GM12892 (cell line): ENCODE measurements at regions not wholly inside any gene's neighbourhood (a gene's known extent, or its start where the extent isn't known, plus 50 kb on each side); places are given as distances from the start of the nearest gene placed in this dataset.

Experiments
- DNase-seq: peaks from one replicate; pipeline ENCODE4 v3.0.0; 2011; ENCODE audit not compliant: insufficient read length
- FAIRE-seq: peaks from 2 replicates; lab custom pipeline; 2011; peaks lifted over from hg19 to GRCh38; lab: Jason Lieb, UNC
- POLR2A ChIP-seq: IDR thresholded peaks from 2 replicates; pipeline ENCODE4 v1.6.1; 2011; ENCODE audit warnings: low read depth, low read length, control low read depth
- POLR2AphosphoS5 ChIP-seq: IDR thresholded peaks from 2 replicates; pipeline ENCODE4 v1.6.1; 2011; ENCODE audit warnings: low read depth, low read length, control low read depth
- TAF1 ChIP-seq: IDR thresholded peaks from 2 replicates; pipeline ENCODE4 v1.6.1; 2011; ENCODE audit warnings: low read depth, mild to moderate bottlenecking, control low read depth, low read length, borderline replicate concordance

GRCh38 chr13:79910875-79911540 lies 429.9 kb downstream of the SPRY2 start:
- no peak for TF ChIP-seq TAF1
- no peak for TF ChIP-seq POLR2AphosphoS5
- TF ChIP-seq POLR2A: no peak

GRCh38 chr13:79909644-79910043 lies 428.7 kb downstream of the NDFIP2 start:
- no peak for TF ChIP-seq TAF1
- no peak for TF ChIP-seq POLR2AphosphoS5
- TF ChIP-seq POLR2A: no peak
- DNase-seq: no peak
- FAIRE-seq: no peak

More at GRCh38 chr13:79910875-79911540, 429.9 kb downstream of the SPRY2 start:
- no peak for FAIRE-seq
- no peak for DNase-seq

- DNase-seq (no peak), FAIRE-seq (no peak)
- TF ChIP-seq POLR2A: no peak
- no peak for TF ChIP-seq POLR2AphosphoS5
- no peak for TF ChIP-seq TAF1
Observed at GRCh38 chr13:79908381-79908780, 427.4 kb downstream of the NDFIP2 start.

GRCh38 chr13:79907527-79907926 lies 426.6 kb downstream of the NDFIP2 start:
- FAIRE-seq (no peak), DNase-seq (no peak)
- TF ChIP-seq POLR2AphosphoS5: no peak

- TF ChIP-seq POLR2A (no peak), POLR2AphosphoS5 (no peak), TAF1 (no peak)
- DNase-seq (no peak), FAIRE-seq (no peak)
Observed at GRCh38 chr13:79906345-79906744, 425.4 kb downstream of the NDFIP2 start.

- FAIRE-seq (no peak), DNase-seq (no peak)
Observed at GRCh38 chr13:79905018-79905417, 424.1 kb downstream of the NDFIP2 start.

GRCh38 chr13:79904581-79904980 lies 423.6 kb downstream of the NDFIP2 start:
- FAIRE-seq (no peak), DNase-seq (no peak)
- TF ChIP-seq TAF1 (no peak), POLR2A (no peak), POLR2AphosphoS5 (no peak)

More at GRCh38 chr13:79905018-79905417, 424.1 kb downstream of the NDFIP2 start:
- no peak for TF ChIP-seq POLR2AphosphoS5
- no peak for TF ChIP-seq POLR2A
- TF ChIP-seq TAF1: no peak

GRCh38 chr13:79901336-79901735 lies 420.4 kb downstream of the NDFIP2 start:
- DNase-seq (no peak), FAIRE-seq (no peak)
- no peak for TF ChIP-seq TAF1

- DNase-seq: no peak
- no peak for TF ChIP-seq TAF1
- no peak for TF ChIP-seq POLR2A
- TF ChIP-seq POLR2AphosphoS5: no peak
- no peak for FAIRE-seq
Observed at GRCh38 chr13:79900356-79900755, 419.4 kb downstream of the NDFIP2 start.

- TF ChIP-seq POLR2A: no peak
- TF ChIP-seq POLR2AphosphoS5: no peak
- no peak for TF ChIP-seq TAF1
- no peak for FAIRE-seq
- no peak for DNase-seq
Observed at GRCh38 chr13:79898996-79899395, 418.0 kb downstream of the NDFIP2 start.

- FAIRE-seq (no peak), DNase-seq (no peak)
- TF ChIP-seq POLR2AphosphoS5: no peak
- no peak for TF ChIP-seq TAF1
- no peak for TF ChIP-seq POLR2A
Observed at GRCh38 chr13:79898202-79898826, 417.4 kb downstream of the NDFIP2 start.

- TF ChIP-seq POLR2A (no peak), POLR2AphosphoS5 (no peak), TAF1 (no peak)
- DNase-seq: no peak
- FAIRE-seq: no peak
Observed at GRCh38 chr13:79896851-79897250, 415.9 kb downstream of the NDFIP2 start.
